ENCODE measurements at regions not wholly inside any gene's neighbourhood (a gene's known extent, or its start where the extent isn't known, plus 50 kb on each side); places are given as distances from the start of the nearest gene placed in this dataset.

- peak; percentile 26 for DNase-seq (ENCODE audit: low spot score)
- no peak for TF ChIP-seq CTCF (IDR thresholded peaks at IDR 0.05; ENCODE audit: extremely low read depth, missing control alignments)
Observed at GRCh38 chr16:6016530-6017184, 919.1 kb upstream of the EEF2KMT start.

GRCh38 chr16:6012716-6013115, 915.1 kb upstream of the EEF2KMT start:
- TF ChIP-seq CTCF (IDR thresholded peaks at IDR 0.05; ENCODE audit: extremely low read depth, missing control alignments), result no peak
- no peak for DNase-seq (ENCODE audit: low spot score)

- DNase-seq (ENCODE audit: low spot score), result no peak
- TF ChIP-seq CTCF (IDR thresholded peaks at IDR 0.05; ENCODE audit: extremely low read depth, missing control alignments), result no peak
Observed at GRCh38 chr16:6009151-6009550, 911.6 kb upstream of the EEF2KMT start.

- no peak for DNase-seq (ENCODE audit: low spot score)
- no peak for TF ChIP-seq CTCF (IDR thresholded peaks at IDR 0.05; ENCODE audit: extremely low read depth, missing control alignments)
Observed at GRCh38 chr16:6008670-6009069, 911.1 kb upstream of the EEF2KMT start.

- TF ChIP-seq CTCF (IDR thresholded peaks at IDR 0.05; ENCODE audit: extremely low read depth, missing control alignments), result no peak
- no peak for DNase-seq (ENCODE audit: low spot score)
Observed at GRCh38 chr16:5993356-5993755, 895.8 kb upstream of the EEF2KMT start.

GRCh38 chr16:5982979-5983378, 885.4 kb upstream of the EEF2KMT start:
- DNase-seq (ENCODE audit: low spot score), result no peak
- TF ChIP-seq CTCF (IDR thresholded peaks at IDR 0.05; ENCODE audit: extremely low read depth, missing control alignments), result no peak

- no peak for DNase-seq (ENCODE audit: low spot score)
- TF ChIP-seq CTCF (IDR thresholded peaks at IDR 0.05; ENCODE audit: extremely low read depth, missing control alignments), result no peak
Observed at GRCh38 chr16:5979905-5980550, 882.4 kb upstream of the EEF2KMT start.

Measured in GM20000 (cell line).